ENCODE measurements at regions not wholly inside any gene's neighbourhood (a gene's known extent, or its start where the extent isn't known, plus 50 kb on each side); places are given as distances from the start of the nearest gene placed in this dataset.

DNA sequence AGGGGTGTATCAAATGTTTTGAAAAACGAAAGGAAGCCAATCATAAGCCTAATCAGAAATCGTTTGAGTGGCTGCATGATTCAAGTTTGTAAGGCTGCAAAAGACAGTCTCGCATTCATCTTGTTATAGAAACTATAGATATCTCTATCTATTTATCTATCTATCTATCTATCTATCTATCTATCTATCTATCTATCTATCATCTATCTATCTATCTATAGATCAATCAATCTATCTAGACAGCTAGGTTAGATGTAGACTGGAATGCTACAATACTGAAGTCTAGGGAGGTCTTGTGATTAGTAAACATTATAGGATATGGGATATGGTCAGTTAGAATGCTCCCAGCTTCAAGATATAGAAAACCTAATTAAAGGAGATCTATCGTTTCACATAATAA lies 52.2 kb upstream of the BTG1 start (continued):
- TF ChIP-seq, protein P1, sequence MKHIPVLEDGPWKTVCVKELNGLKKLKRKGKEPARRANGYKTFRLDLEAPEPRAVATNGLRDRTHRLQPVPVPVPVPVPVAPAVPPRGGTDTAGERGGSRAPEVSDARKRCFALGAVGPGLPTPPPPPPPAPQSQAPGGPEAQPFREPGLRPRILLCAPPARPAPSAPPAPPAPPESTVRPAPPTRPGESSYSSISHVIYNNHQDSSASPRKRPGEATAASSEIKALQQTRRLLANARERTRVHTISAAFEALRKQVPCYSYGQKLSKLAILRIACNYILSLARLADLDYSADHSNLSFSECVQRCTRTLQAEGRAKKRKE (CRISPR knock-in tag; IDR thresholded peaks at IDR 0.05; ENCODE audit: low read depth): no peak
- no peak for TF ChIP-seq ZNF302 (CRISPR knock-in tag; IDR thresholded peaks at IDR 0.05)
- TF ChIP-seq NR3C1 (IDR thresholded peaks at IDR 0.05): no peak

DNA sequence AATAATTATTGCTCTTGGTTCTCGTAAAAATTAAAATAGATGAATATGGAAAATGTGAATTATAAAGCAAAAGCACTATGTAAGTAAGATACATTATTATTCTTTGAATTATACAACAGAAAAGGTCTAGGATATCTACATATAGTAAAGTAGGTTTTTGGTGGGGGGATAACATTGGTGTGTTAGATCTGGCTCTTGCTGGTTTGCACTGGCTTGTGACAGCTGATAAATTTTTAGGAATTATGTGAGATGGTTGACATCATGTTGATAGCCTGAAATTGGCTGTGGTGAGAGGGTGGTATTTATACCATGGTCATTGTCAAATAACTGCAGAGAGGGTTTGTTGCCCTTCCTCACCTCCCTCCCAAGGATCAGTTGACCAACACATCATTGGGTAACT lies 50.7 kb upstream of the BTG1 start:
- DNase-seq (ENCODE audit: low read depth in 1 of 2, low spot score in 1 of 2): no peak
- Histone ChIP-seq H3K4me3 (no peak overlapping the region), H3K27ac (no peak overlapping the region), H3K4me2 (no peak overlapping the region), H3K4me1 (no peaks in the 10 kb centered on the region), H3K9me3 (peaks cover 10% of the 10 kb centered on the region)
- TF ChIP-seq FOSB (CRISPR knock-in tag; IDR thresholded peaks at IDR 0.05) (no peak), MYC (IDR thresholded peaks at IDR 0.05; ENCODE audit: borderline replicate concordance, low read length) (no peak), RFX5 (IDR thresholded peaks at IDR 0.05) (no peak), BCL3 (IDR thresholded peaks at IDR 0.05) (no peak), MAFK (IDR thresholded peaks at IDR 0.05; ENCODE audit: partially characterized antibody) (no peak)
- POLR2A ChIA-PET: no interaction called here
- ATAC-seq: no peak
- CTCF ChIA-PET: interaction anchor here (2.2 kb wide), 2 partner anchors 11 to 16 kb away, joined by 4 to 5 read pairs; no protein-coding TSS in a partner anchor
- 82% methylated on average over 1 of the region's 1 CpG for WGBS (ENCODE audit: missing lambda C conversion rate)
- no peak for FAIRE-seq

Measured in A549 (cell line).